PC-3 (cell line): ENCODE measurements at regions not wholly inside any gene's neighbourhood (a gene's known extent, or its start where the extent isn't known, plus 50 kb on each side); places are given as distances from the start of the nearest gene placed in this dataset.

ENCODE experiments used
- CTCF ChIP-seq: fragments of 300-600 bp; sonication (generic); conservative IDR thresholded peaks from 2 replicates; pipeline ENCODE4 v1.5.1; 2017; ENCODE audit warnings: antibody characterized with exemption, low read depth, mild to moderate bottlenecking, low read length
- EZH2 ChIP-seq: fragments of 300-600 bp; sonication (generic); IDR thresholded peaks from one replicate; pipeline ENCODE4 v1.6.1; 2017; ENCODE audit warnings: antibody characterized with exemption, mild to moderate bottlenecking, low read length; ENCODE audit not compliant: unreplicated experiment
- EZH2phosphoT487 ChIP-seq: fragments of 300-600 bp; sonication (generic); IDR thresholded peaks from 2 replicates; pipeline ENCODE4 v1.6.1; 2018; ENCODE audit warnings: mild to moderate bottlenecking, antibody characterized with exemption, low read length, borderline replicate concordance

GRCh38 chr6:93792746-93793145 is 373.4 kb upstream of the EPHA7 start:
- TF ChIP-seq EZH2 (no peak), CTCF (no peak), EZH2phosphoT487 (no peak)
